SU-DHL-6 (cell line): ENCODE measurements at regions not wholly inside any gene's neighbourhood (a gene's known extent, or its start where the extent isn't known, plus 50 kb on each side); places are given as distances from the start of the nearest gene placed in this dataset.

Experiments
- H2AFZ ChIP-seq: fragments of 200-600 bp; sonication (generic); 2 replicates; pipeline ENCODE4 v1.6.1; 2014; ENCODE audit warnings: low read depth, mild to moderate bottlenecking, moderate library complexity, mixed read lengths, antibody characterized with exemption, low read length; ENCODE audit not compliant: severe bottlenecking
- H3F3A ChIP-seq: fragments of 200-600 bp; shearing (Covaris generic); 2 replicates; pipeline ENCODE4 v1.6.0; 2016; ENCODE audit warnings: antibody characterized with exemption, mild to moderate bottlenecking; ENCODE audit not compliant: insufficient read depth
- H3K27ac ChIP-seq: fragments of 200-600 bp; sonication (generic); 2 replicates; pipeline ENCODE4 v1.5.1; 2016; ENCODE audit warnings: low read depth, mild to moderate bottlenecking, low read length, moderate library complexity, mixed read lengths
- H3K27me3 ChIP-seq: fragments of 200-600 bp; sonication (generic), shearing (Covaris generic); 2 replicates; pipeline ENCODE4 v1.6.0; 2014; ENCODE audit warnings: mild to moderate bottlenecking, low read length
- H3K36me3 ChIP-seq: fragments of 200-600 bp; sonication (generic); 2 replicates; pipeline ENCODE4 v1.6.1; 2014; ENCODE audit warnings: mild to moderate bottlenecking, low read length, mixed read lengths
- H3K4me2 ChIP-seq: fragments of 300-600, 200-600 bp; shearing (Covaris generic), sonication (generic); 2 replicates; pipeline ENCODE4 v1.6.0; 2014; ENCODE audit warnings: low read length, low read depth, mild to moderate bottlenecking; ENCODE audit not compliant: poor library complexity, severe bottlenecking
- H3K4me3 ChIP-seq: fragments of 200-600 bp; sonication (generic); 2 replicates; pipeline ENCODE4 v1.5.1; 2014; ENCODE audit warnings: antibody characterized with exemption, low read length, mild to moderate bottlenecking, mixed read lengths; ENCODE audit not compliant: insufficient read depth, poor library complexity, severe bottlenecking
- H3K79me2 ChIP-seq: fragments of 200-600 bp; sonication (generic); 2 replicates; pipeline ENCODE4 v1.6.1; 2014; ENCODE audit warnings: mild to moderate bottlenecking, low read length, moderate library complexity; ENCODE audit not compliant: insufficient read depth
- H3K9ac ChIP-seq: fragments of 200-600 bp; sonication (generic); 2 replicates; pipeline ENCODE4 v1.7.0; 2014; ENCODE audit warnings: mild to moderate bottlenecking, low read length
- H3K9me2 ChIP-seq: fragments of 200-600 bp; sonication (generic); replicated peaks from 2 replicates; pipeline ENCODE4 v1.6.1; 2014; ENCODE audit warnings: low read length; ENCODE audit not compliant: insufficient read depth
- H3K9me3 ChIP-seq: fragments of 200-600 bp; sonication (generic); 2 replicates; pipeline ENCODE4 v1.6.1; 2014; ENCODE audit warnings: low read length, mixed read lengths; ENCODE audit not compliant: insufficient read depth
- H4K20me1 ChIP-seq: fragments of 200-600 bp; sonication (generic); 2 replicates; pipeline ENCODE4 v1.6.1; 2014; ENCODE audit warnings: low read depth, mild to moderate bottlenecking, antibody characterized with exemption, low read length, moderate library complexity, mixed read lengths
- CTCF ChIP-seq: fragments of 200-600 bp; sonication (generic); IDR thresholded peaks from one replicate; pipeline ENCODE4 v1.5.1; 2017; ENCODE audit warnings: antibody characterized with exemption, mild to moderate bottlenecking, low read length, moderate library complexity; ENCODE audit not compliant: insufficient read depth, poor library complexity, severe bottlenecking
- EZH2phosphoT487 ChIP-seq: fragments of 200-600 bp; sonication (generic), shearing (Covaris generic); conservative IDR thresholded peaks from 2 replicates; pipeline ENCODE4 v1.6.1; 2018; ENCODE audit warnings: mild to moderate bottlenecking, antibody characterized with exemption, low read length, moderate library complexity, mixed read lengths

GRCh38 chr2:195162918-195163317 lies 494.1 kb upstream of the SLC39A10 start:
- H3K36me3 ChIP-seq = no peaks in the 10 kb centered on the region
- no peaks in the 10 kb centered on the region for H3K79me2 ChIP-seq
- no peaks in the 10 kb centered on the region for H3K27me3 ChIP-seq
- H3K27ac ChIP-seq = no peak overlapping the region
- H3F3A ChIP-seq = no peaks in the 10 kb centered on the region
- no peak overlapping the region for H3K4me2 ChIP-seq
- H3K4me3 ChIP-seq = no peak overlapping the region
- H4K20me1 ChIP-seq = no peaks in the 10 kb centered on the region
- H2AFZ ChIP-seq = no peak overlapping the region
- TF ChIP-seq EZH2phosphoT487 (no peak), CTCF (no peak)
- H3K9me2 ChIP-seq = no peaks in the 10 kb centered on the region; the same call in 1 of the 2 replicates
- H3K9ac ChIP-seq = no peak overlapping the region
- H3K9me3 ChIP-seq = no peaks in the 10 kb centered on the region

GRCh38 chr2:195162194-195162593 lies 494.8 kb upstream of the SLC39A10 start:
- Histone ChIP-seq H3K79me2 (no peaks in the 10 kb centered on the region), H4K20me1 (no peaks in the 10 kb centered on the region), H3K27me3 (no peaks in the 10 kb centered on the region), H3K9ac (no peak overlapping the region), H3K36me3 (no peaks in the 10 kb centered on the region), H3K9me3 (no peaks in the 10 kb centered on the region), H3F3A (no peaks in the 10 kb centered on the region), H3K27ac (no peak overlapping the region), H3K4me2 (no peak overlapping the region), H2AFZ (no peak overlapping the region), H3K4me3 (no peak overlapping the region), H3K9me2 (no peaks in the 10 kb centered on the region; the same call in 1 of the 2 replicates)
- TF ChIP-seq CTCF (no peak), EZH2phosphoT487 (no peak)

GRCh38 chr2:195160963-195161362 lies 496.1 kb upstream of the SLC39A10 start:
- H3K9me2 ChIP-seq = no peaks in the 10 kb centered on the region; the same call in 1 of the 2 replicates
- H3K4me2 ChIP-seq = no peak overlapping the region
- H3K4me3 ChIP-seq = no peak overlapping the region
- no peak for TF ChIP-seq EZH2phosphoT487
- TF ChIP-seq CTCF = no peak
- H3K9ac ChIP-seq = no peak overlapping the region
- H3K27ac ChIP-seq = no peak overlapping the region
- H3K9me3 ChIP-seq = no peaks in the 10 kb centered on the region
- H3K27me3 ChIP-seq = no peaks in the 10 kb centered on the region
- H3K79me2 ChIP-seq = no peaks in the 10 kb centered on the region
- no peaks in the 10 kb centered on the region for H4K20me1 ChIP-seq
- H2AFZ ChIP-seq = no peak overlapping the region
- H3K36me3 ChIP-seq = no peaks in the 10 kb centered on the region
- H3F3A ChIP-seq = no peaks in the 10 kb centered on the region
